GM06990 (cell line): ENCODE measurements at regions not wholly inside any gene's neighbourhood (a gene's known extent, or its start where the extent isn't known, plus 50 kb on each side); places are given as distances from the start of the nearest gene placed in this dataset.

ENCODE experiments used
- DNase-seq: peaks from one replicate; pipeline ENCODE4 v3.0.0-alpha.2; 2011; ENCODE audit not compliant: insufficient read length; ENCODE audit errors: extremely low read depth
- H3K27me3 ChIP-seq: replicated peaks from 2 replicates; pipeline ENCODE4 v1.6.0; 2011; ENCODE audit warnings: low read length; ENCODE audit not compliant: control insufficient read depth, insufficient read depth
- H3K36me3 ChIP-seq: 2 replicates; pipeline ENCODE4 v1.5.1; 2011; ENCODE audit warnings: low read length; ENCODE audit not compliant: control insufficient read depth, insufficient read depth
- H3K4me3 ChIP-seq: replicated peaks from 2 replicates; pipeline ENCODE4 v1.5.1; 2011; ENCODE audit warnings: low read depth, mild to moderate bottlenecking, control low read depth, low read length
- CTCF ChIP-seq: IDR thresholded peaks from 2 replicates; pipeline ENCODE4 v1.5.1; 2011; ENCODE audit warnings: low read length, control low read depth, mild to moderate bottlenecking, inconsistent platforms; ENCODE audit not compliant: insufficient read depth, poor library complexity, severe bottlenecking

- H3K27me3 ChIP-seq, result no peaks in the 10 kb centered on the region; the same call in none of the 2 replicates
Observed at GRCh38 chr2:219701847-219702634, 74.6 kb downstream of the SLC4A3 start.

GRCh38 chr2:219702796-219703545 is 75.5 kb downstream of the SLC4A3 start:
- no peak for DNase-seq
- no peak overlapping the region for H3K4me3 ChIP-seq
- no peak for TF ChIP-seq CTCF
- H3K36me3 ChIP-seq, result no peaks in the 10 kb centered on the region
- no peaks in the 10 kb centered on the region; the same call in none of the 2 replicates for H3K27me3 ChIP-seq

More at GRCh38 chr2:219701847-219702634, 74.6 kb downstream of the SLC4A3 start:
- DNase-seq, result no peak
- no peak for TF ChIP-seq CTCF
- Histone ChIP-seq H3K4me3 (no peak overlapping the region), H3K36me3 (no peaks in the 10 kb centered on the region)

- no peak for TF ChIP-seq CTCF
- no peaks in the 10 kb centered on the region; the same call in 1 of the 2 replicates for H3K27me3 ChIP-seq
- DNase-seq, result no peak
- no peaks in the 10 kb centered on the region for H3K36me3 ChIP-seq
- no peak overlapping the region for H3K4me3 ChIP-seq
Observed at GRCh38 chr2:219704878-219705277, 77.4 kb downstream of the SLC4A3 start.

GRCh38 chr2:219706823-219707281 is 79.4 kb downstream of the SLC4A3 start:
- no peaks in the 10 kb centered on the region for H3K36me3 ChIP-seq
- no peak for DNase-seq
- no peaks in the 10 kb centered on the region; the same call in 1 of the 2 replicates for H3K27me3 ChIP-seq
- H3K4me3 ChIP-seq, result no peak overlapping the region
- TF ChIP-seq CTCF, result no peak

- TF ChIP-seq CTCF, result no peak
- Histone ChIP-seq H3K27me3 (no peaks in the 10 kb centered on the region; the same call in 1 of the 2 replicates), H3K36me3 (no peaks in the 10 kb centered on the region), H3K4me3 (no peak overlapping the region)
- DNase-seq, result no peak
Observed at GRCh38 chr2:219707496-219708285, 80.3 kb downstream of the SLC4A3 start.
